Peyer's patch (tissue), 4 donors: ENCODE measurements at regions not wholly inside any gene's neighbourhood (a gene's known extent, or its start where the extent isn't known, plus 50 kb on each side); places are given as distances from the start of the nearest gene placed in this dataset.

Experiments
- DNase-seq, 3 donors: peaks; one replicate each; pipeline ENCODE4 v3.0.0-alpha.2; 2017 to 2019
- H3K27ac ChIP-seq, 4 donors: fragments of 200-600 bp; sonication (generic); one replicate each; pipeline ENCODE4 v1.5.1; 2016 to 2019
- H3K27me3 ChIP-seq, 2 donors: fragments of 200-600 bp; sonication (generic); one replicate each; pipeline ENCODE4 v1.5.1; 2019
- H3K36me3 ChIP-seq, 3 donors: fragments of 200-600 bp; sonication (generic); one replicate each; pipeline ENCODE4 v1.5.1; 2016 to 2019
- H3K4me1 ChIP-seq, 4 donors: fragments of 200-600 bp; sonication (generic); one replicate each; pipeline ENCODE4 v1.5.1; 2016 to 2019
- H3K4me3 ChIP-seq, 4 donors: fragments of 200-600 bp; sonication (generic); 1 replicate in 3 of 4; 2 replicates in 1 of 4; pipeline ENCODE4 v1.5.1; 2016 to 2019; ENCODE audit warnings: mild to moderate bottlenecking in 1 of 4
- H3K9me3 ChIP-seq, 4 donors: fragments of 200-600 bp; sonication (generic); one replicate each; pipeline ENCODE4 v1.5.1; 2016 to 2019; ENCODE audit warnings: mild to moderate bottlenecking in 1 of 4
- POLR2A ChIP-seq, 2 donors: fragments of 450-650 bp; IDR thresholded peaks; one replicate each; pipeline ENCODE4 v1.5.1; 2017; ENCODE audit warnings: antibody characterized with exemption in 2 of 2, mild to moderate bottlenecking in 2 of 2, moderate library complexity in 2 of 2
- TF ChIP-seq, protein P1 (sequence below), 6 experiments: fragments of 450-650 bp in 4 of 6; fragments of 200-600 bp in 2 of 6; sonication (generic) in 1 of 6; IDR thresholded peaks; one replicate each; pipeline ENCODE4 v1.5.1; 2017 to 2019; ENCODE audit warnings: antibody characterized with exemption in 6 of 6, mild to moderate bottlenecking in 3 of 6, moderate library complexity in 1 of 6

GRCh38 chr19:29006057-29006735 is 206.8 kb downstream of the UQCRFS1 start:
- no peaks in the 10 kb centered on the region for H3K4me1 ChIP-seq
- DNase-seq: no peak
- H3K9me3 ChIP-seq: no peaks in the 10 kb centered on the region
- no peaks in the 10 kb centered on the region for H3K27me3 ChIP-seq
- no peak overlapping the region for H3K27ac ChIP-seq
- no peaks in the 10 kb centered on the region for H3K36me3 ChIP-seq
- TF ChIP-seq POLR2A (IDR thresholded peaks at IDR 0.05): no peak
- TF ChIP-seq, protein P1, sequence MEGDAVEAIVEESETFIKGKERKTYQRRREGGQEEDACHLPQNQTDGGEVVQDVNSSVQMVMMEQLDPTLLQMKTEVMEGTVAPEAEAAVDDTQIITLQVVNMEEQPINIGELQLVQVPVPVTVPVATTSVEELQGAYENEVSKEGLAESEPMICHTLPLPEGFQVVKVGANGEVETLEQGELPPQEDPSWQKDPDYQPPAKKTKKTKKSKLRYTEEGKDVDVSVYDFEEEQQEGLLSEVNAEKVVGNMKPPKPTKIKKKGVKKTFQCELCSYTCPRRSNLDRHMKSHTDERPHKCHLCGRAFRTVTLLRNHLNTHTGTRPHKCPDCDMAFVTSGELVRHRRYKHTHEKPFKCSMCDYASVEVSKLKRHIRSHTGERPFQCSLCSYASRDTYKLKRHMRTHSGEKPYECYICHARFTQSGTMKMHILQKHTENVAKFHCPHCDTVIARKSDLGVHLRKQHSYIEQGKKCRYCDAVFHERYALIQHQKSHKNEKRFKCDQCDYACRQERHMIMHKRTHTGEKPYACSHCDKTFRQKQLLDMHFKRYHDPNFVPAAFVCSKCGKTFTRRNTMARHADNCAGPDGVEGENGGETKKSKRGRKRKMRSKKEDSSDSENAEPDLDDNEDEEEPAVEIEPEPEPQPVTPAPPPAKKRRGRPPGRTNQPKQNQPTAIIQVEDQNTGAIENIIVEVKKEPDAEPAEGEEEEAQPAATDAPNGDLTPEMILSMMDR (IDR thresholded peaks at IDR 0.05): no peak
- H3K4me3 ChIP-seq: no peak overlapping the region

- DNase-seq: no peak
- TF ChIP-seq, protein P1 (IDR thresholded peaks at IDR 0.05): no peak
- no peak for TF ChIP-seq POLR2A (IDR thresholded peaks at IDR 0.05)
Observed at GRCh38 chr19:29004796-29005195, 208.2 kb downstream of the UQCRFS1 start.

DNA sequence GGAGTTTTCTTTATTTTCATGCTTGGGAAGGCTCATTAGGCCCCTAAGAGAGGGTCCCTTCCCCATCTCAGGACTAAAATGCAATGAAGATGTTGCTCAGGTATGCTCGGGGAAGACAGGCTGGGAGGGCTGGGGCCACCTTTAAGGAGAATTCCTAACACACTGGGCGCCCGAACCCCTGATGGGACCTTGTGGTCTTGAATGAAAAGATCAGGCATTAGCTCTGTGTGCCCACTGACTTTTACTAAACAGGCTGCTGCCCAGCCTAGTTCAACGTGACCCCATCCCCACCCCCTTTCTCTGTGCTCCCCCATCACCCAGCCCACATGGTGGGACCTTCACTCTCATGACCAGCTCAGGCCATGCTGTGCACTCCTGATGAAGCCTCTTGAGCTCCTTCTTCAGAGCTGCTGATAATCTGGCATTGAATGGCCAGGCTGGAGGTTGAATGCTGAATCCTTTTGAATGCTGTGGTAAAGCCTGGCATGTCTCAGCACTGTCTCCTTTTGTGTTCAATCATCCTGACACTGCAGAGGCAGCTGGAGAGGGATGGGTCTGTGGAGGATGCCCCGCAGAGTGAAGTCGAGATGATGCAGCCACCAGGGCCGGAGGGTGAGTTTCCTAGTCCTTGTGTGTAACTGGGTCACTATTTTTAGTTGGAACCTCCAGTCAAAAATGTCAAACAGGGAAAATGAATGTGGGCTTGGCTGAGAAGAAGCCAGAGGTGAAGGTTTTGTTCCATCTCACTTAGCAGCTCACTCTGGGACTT is 209.1 kb downstream of the UQCRFS1 start:
- Histone ChIP-seq H3K27me3 (no peaks in the 10 kb centered on the region), H3K9me3 (no peaks in the 10 kb centered on the region), H3K4me1 (no peaks in the 10 kb centered on the region), H3K27ac (no peak overlapping the region), H3K36me3 (no peaks in the 10 kb centered on the region), H3K4me3 (no peak overlapping the region)
- DNase-seq: no peak
- TF ChIP-seq POLR2A (IDR thresholded peaks at IDR 0.05): no peak
- TF ChIP-seq, protein P1 (IDR thresholded peaks at IDR 0.05): no peak

More at GRCh38 chr19:29004796-29005195, 208.2 kb downstream of the UQCRFS1 start:
- no peaks in the 10 kb centered on the region for H3K9me3 ChIP-seq
- no peaks in the 10 kb centered on the region for H3K27me3 ChIP-seq
- H3K4me3 ChIP-seq: no peak overlapping the region
- no peaks in the 10 kb centered on the region for H3K36me3 ChIP-seq
- H3K27ac ChIP-seq: no peak overlapping the region
- no peaks in the 10 kb centered on the region for H3K4me1 ChIP-seq

DNA sequence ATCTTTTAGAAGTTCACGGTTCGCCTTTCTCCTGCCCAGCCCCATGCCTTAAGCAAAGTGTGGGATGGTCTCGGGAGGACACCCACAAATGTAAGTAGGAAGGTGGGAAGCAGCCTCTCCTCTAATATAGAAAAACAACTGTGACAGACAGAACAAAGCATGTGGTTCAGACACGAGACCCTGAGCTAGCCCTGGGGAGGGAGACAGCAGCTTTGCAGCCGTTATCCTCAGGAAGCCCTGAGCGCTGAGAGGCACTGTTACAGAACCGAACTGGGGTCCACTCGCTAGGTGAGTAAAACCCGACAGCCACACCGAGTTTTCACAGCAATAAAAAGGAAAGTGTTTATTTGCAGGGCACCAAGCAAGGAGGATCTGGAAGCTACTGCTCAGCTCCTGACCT is 210.6 kb downstream of the UQCRFS1 start:
- TF ChIP-seq POLR2A (IDR thresholded peaks at IDR 0.05): no peak
- TF ChIP-seq, protein P1 (IDR thresholded peaks at IDR 0.05): no peak
- no peak for DNase-seq
- Histone ChIP-seq H3K9me3 (no peaks in the 10 kb centered on the region), H3K36me3 (no peaks in the 10 kb centered on the region), H3K4me3 (no peak overlapping the region), H3K27ac (no peak overlapping the region), H3K27me3 (no peaks in the 10 kb centered on the region), H3K4me1 (no peaks in the 10 kb centered on the region)

DNA sequence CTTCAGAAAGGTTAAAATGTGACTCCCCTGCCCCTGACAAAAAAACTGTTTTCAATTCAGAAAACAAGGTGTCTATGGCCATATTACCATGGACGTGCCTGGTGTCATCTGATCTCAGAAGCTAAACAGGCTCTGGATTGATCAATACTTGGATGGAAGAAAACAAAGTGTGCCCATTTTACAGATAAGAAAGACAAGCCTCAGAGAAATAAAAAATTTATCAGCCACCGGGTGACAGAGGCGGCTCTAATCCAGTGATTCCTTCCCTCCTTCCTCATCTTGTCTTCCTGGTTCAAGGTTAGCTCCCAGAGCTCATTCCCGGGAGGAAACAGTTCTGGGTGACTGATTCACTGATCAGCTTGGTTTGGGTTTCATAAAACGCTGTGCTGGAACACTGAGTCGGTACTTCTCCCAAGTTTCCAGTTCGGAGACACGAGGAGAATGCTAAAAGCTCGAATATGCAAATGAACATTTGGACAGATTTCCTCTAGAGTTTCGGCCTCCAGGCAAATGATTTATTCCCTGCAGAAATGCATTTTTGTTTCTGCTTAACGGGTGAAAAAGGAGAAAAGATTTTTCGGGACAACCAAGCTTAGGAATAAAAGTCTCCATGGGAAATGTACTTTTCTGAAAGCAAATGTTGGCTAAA is 211.2 kb downstream of the UQCRFS1 start:
- no peak for DNase-seq
- Histone ChIP-seq H3K27ac (no peak overlapping the region), H3K4me1 (no peaks in the 10 kb centered on the region), H3K4me3 (no peak overlapping the region), H3K27me3 (no peaks in the 10 kb centered on the region), H3K36me3 (no peaks in the 10 kb centered on the region), H3K9me3 (no peaks in the 10 kb centered on the region)
- no peak for TF ChIP-seq POLR2A (IDR thresholded peaks at IDR 0.05)
- TF ChIP-seq, protein P1 (IDR thresholded peaks at IDR 0.05): no peak
